NCI-H82 (cell line): ENCODE measurements at regions not wholly inside any gene's neighbourhood (a gene's known extent, or its start where the extent isn't known, plus 50 kb on each side); places are given as distances from the start of the nearest gene placed in this dataset.

ENCODE experiments used
- DNase-seq: peaks from one replicate; lab custom pipeline; 2025; lab: John Stamatoyannopoulos, UW

GRCh38 chr12:23185346-23185745 is 560.4 kb downstream of the ETNK1 start:
- no peak for DNase-seq

- peak; percentile 14 for DNase-seq
These were observed 562.0 kb downstream of the ETNK1 start for GRCh38 chr12:23186950-23187349.

GRCh38 chr12:23193552-23193951 is 568.6 kb downstream of the ETNK1 start:
- DNase-seq: no peak

GRCh38 chr12:23197266-23197665 is 572.3 kb downstream of the ETNK1 start:
- no peak for DNase-seq

- no peak for DNase-seq
These were observed 577.8 kb downstream of the ETNK1 start for GRCh38 chr12:23202728-23203127.

GRCh38 chr12:23204933-23205778 is 580.2 kb downstream of the ETNK1 start:
- peak; percentile 80 for DNase-seq

GRCh38 chr12:23209793-23210192 is 584.8 kb downstream of the ETNK1 start:
- no peak for DNase-seq

GRCh38 chr12:23210573-23210972 is 585.6 kb downstream of the ETNK1 start:
- no peak for DNase-seq

- DNase-seq: no peak
These were observed 586.7 kb downstream of the ETNK1 start for GRCh38 chr12:23211384-23212320.

- peak; percentile 20 for DNase-seq
These were observed 592.2 kb downstream of the ETNK1 start for GRCh38 chr12:23217158-23217557.

- DNase-seq: no peak
These were observed 592.7 kb downstream of the ETNK1 start for GRCh38 chr12:23217667-23218066.

GRCh38 chr12:23221066-23221465 is 596.1 kb downstream of the ETNK1 start:
- DNase-seq: peak; percentile 67

GRCh38 chr12:23221926-23222325 is 597.0 kb downstream of the ETNK1 start:
- no peak for DNase-seq

- no peak for DNase-seq
These were observed 597.8 kb downstream of the ETNK1 start for GRCh38 chr12:23222801-23223200.

- no peak for DNase-seq
These were observed 603.1 kb downstream of the ETNK1 start for GRCh38 chr12:23228101-23228500.

GRCh38 chr12:23230899-23231298 is 605.9 kb downstream of the ETNK1 start:
- DNase-seq: no peak

GRCh38 chr12:23236066-23236780 is 611.3 kb downstream of the ETNK1 start:
- no peak for DNase-seq

GRCh38 chr12:23236811-23237210 is 611.8 kb downstream of the ETNK1 start:
- DNase-seq: no peak

GRCh38 chr12:23238190-23238589 is 613.2 kb downstream of the ETNK1 start:
- DNase-seq: no peak

- DNase-seq: no peak
These were observed 614.0 kb downstream of the ETNK1 start for GRCh38 chr12:23238957-23239356.

- no peak for DNase-seq
These were observed 620.2 kb downstream of the ETNK1 start for GRCh38 chr12:23245186-23245585.

GRCh38 chr12:23253191-23253590 is 628.2 kb downstream of the ETNK1 start:
- DNase-seq: no peak
